BJ (cell line): ENCODE measurements at regions not wholly inside any gene's neighbourhood (a gene's known extent, or its start where the extent isn't known, plus 50 kb on each side); places are given as distances from the start of the nearest gene placed in this dataset.

Experiments used
- CTCF ChIA-PET: fragments of 350-600 bp; formaldehyde crosslinking; extraction: SDS; loops from one replicate; lab custom pipeline; 2021; ENCODE audit warnings: antibody characterized with exemption, inconsistent platforms; lab: Yijun Ruan, JAX
- POLR2A ChIA-PET: fragments of 300-600 bp; sonication (Branson Sonifier 250); formaldehyde crosslinking; extraction: SDS; loops from one replicate; lab custom pipeline; 2021; ENCODE audit warnings: antibody characterized with exemption; lab: Charles Lee
- DNase-seq: peaks from one replicate; pipeline ENCODE4 v3.0.0-alpha.2; 2011; ENCODE audit warnings: low read depth
- H3K27me3 ChIP-seq: 2 replicates; pipeline ENCODE4 v1.6.0; 2011; ENCODE audit warnings: low read length; ENCODE audit not compliant: control insufficient read depth, insufficient read depth
- H3K36me3 ChIP-seq: 2 replicates; pipeline ENCODE4 v1.5.1; 2011; ENCODE audit warnings: low read length; ENCODE audit not compliant: control insufficient read depth, insufficient read depth
- H3K4me3 ChIP-seq: 2 replicates; pipeline ENCODE4 v1.5.1; 2011; ENCODE audit warnings: low read depth, mild to moderate bottlenecking, control low read depth, low read length
- TF ChIP-seq, protein P1 (sequence below): IDR thresholded peaks from 2 replicates; pipeline ENCODE4 v1.5.1; 2011; ENCODE audit warnings: low read depth, mild to moderate bottlenecking, control low read depth, inconsistent platforms, low read length, moderate library complexity; ENCODE audit not compliant: insufficient read depth

DNA sequence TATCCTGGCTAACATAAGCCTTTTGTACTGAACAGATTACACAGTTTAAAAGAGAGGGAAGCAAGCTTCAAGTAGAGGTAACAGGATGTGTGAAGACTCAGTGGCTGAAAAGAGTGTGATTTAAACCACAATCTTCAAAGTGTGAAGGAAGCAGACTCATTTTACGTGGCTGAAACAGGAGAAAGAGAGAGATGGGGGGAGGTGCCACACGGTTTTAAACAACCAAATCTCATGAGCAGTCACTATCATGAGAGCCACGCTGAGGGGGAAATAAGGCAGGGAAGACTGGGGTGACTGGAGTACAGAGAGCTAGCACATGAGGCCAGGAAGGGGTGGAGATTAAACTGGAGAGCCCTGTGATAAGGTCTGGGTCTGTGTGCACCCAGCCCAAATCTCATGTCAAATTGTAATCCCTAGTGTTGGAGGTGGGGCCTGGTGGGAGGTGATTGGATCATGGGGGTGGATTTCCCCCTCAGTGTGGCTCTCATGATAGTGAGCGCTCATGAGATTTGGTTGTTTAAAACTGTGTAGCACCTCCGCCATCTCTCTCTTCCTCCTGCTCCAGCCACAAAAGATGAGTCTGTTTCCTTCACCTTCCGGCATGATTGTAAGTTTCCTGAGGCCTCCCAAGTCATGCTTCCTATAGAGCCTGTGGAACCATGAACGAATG lies 318.6 kb upstream of the CD180 start:
- Histone ChIP-seq H3K36me3 (no peaks in the 10 kb centered on the region), H3K4me3 (no peak overlapping the region), H3K27me3 (no peaks in the 10 kb centered on the region)
- no peak for DNase-seq
- TF ChIP-seq, protein P1, sequence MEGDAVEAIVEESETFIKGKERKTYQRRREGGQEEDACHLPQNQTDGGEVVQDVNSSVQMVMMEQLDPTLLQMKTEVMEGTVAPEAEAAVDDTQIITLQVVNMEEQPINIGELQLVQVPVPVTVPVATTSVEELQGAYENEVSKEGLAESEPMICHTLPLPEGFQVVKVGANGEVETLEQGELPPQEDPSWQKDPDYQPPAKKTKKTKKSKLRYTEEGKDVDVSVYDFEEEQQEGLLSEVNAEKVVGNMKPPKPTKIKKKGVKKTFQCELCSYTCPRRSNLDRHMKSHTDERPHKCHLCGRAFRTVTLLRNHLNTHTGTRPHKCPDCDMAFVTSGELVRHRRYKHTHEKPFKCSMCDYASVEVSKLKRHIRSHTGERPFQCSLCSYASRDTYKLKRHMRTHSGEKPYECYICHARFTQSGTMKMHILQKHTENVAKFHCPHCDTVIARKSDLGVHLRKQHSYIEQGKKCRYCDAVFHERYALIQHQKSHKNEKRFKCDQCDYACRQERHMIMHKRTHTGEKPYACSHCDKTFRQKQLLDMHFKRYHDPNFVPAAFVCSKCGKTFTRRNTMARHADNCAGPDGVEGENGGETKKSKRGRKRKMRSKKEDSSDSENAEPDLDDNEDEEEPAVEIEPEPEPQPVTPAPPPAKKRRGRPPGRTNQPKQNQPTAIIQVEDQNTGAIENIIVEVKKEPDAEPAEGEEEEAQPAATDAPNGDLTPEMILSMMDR = no peak
- ChIA-PET POLR2A (interaction anchor here (0.5 kb wide), 1 partner anchor 22 kb away, joined by 10 read pairs; no protein-coding TSS in a partner anchor), CTCF (interaction anchor here (0.8 kb wide), 1 partner anchor 269 kb away, joined by 3 read pairs; no protein-coding TSS in a partner anchor)

DNA sequence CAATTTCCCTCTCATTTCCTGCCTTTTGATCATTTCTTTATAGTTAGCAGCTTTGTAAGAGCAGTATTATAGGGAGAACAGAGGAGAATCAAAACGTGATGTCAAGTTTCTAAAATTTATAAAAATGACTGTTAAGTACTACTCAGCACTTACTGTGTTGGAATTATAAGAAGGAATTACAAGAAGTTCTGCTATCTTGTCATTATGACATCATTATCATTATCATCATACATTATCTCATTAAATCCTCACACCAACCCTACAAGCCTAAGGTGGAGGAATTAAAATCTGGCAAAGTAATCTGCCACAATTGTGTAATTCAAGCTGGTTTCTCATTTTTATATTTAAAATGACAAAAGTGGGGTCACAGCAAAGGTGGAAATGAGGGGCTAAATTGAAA lies 316.2 kb upstream of the CD180 start:
- no peak for DNase-seq
- POLR2A ChIA-PET = no interaction called here
- Histone ChIP-seq H3K36me3 (no peaks in the 10 kb centered on the region), H3K4me3 (no peak overlapping the region), H3K27me3 (no peaks in the 10 kb centered on the region)
- TF ChIP-seq, protein P1 = no peak
- CTCF ChIA-PET = no interaction called here

DNA sequence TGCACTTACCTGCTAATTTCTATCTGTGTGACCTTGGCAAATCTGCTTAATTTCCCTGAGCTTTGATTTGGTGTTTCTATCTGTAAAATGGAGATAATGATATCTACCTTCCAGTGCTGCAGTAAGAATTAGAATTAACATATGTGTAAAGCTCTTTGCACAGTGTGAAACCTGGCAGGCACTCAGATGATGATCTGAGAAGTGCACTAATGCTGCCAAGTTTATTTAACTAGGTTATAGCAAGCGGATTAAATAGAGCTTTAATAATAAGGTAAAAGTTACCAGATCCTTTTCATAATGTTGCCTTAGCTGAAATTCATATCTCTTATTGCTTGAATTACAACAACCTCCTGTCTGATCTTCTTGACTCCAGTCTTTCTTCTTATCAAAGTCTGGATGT lies 315.3 kb upstream of the CD180 start:
- POLR2A ChIA-PET = no interaction called here
- H3K36me3 ChIP-seq = no peaks in the 10 kb centered on the region
- H3K4me3 ChIP-seq = no peak overlapping the region
- TF ChIP-seq, protein P1 = no peak
- no peaks in the 10 kb centered on the region for H3K27me3 ChIP-seq
- CTCF ChIA-PET = no interaction called here
- no peak for DNase-seq

DNA sequence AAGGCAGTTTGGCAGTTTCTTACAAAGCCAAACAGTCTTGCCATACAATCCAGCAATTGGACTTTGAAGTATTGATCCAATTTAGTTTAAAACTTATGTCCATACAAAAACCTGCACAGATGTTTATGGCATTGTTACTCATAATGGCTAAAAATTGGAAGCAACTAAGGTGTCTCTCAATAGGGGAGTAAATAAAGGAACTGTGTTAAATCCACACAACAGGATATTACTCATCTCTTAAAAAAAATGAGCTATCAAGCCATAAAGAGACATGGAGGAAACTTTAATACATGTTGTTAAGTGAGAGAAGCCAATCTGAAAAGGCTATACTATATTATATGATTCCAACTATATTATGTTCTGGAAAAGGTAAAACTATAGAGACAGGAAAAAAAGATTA lies 313.6 kb upstream of the CD180 start:
- Histone ChIP-seq H3K36me3 (no peaks in the 10 kb centered on the region), H3K27me3 (no peaks in the 10 kb centered on the region), H3K4me3 (no peak overlapping the region)
- no peak for DNase-seq
- TF ChIP-seq, protein P1 = no peak
- ChIA-PET POLR2A (no interaction called here), CTCF (no interaction called here)

DNA sequence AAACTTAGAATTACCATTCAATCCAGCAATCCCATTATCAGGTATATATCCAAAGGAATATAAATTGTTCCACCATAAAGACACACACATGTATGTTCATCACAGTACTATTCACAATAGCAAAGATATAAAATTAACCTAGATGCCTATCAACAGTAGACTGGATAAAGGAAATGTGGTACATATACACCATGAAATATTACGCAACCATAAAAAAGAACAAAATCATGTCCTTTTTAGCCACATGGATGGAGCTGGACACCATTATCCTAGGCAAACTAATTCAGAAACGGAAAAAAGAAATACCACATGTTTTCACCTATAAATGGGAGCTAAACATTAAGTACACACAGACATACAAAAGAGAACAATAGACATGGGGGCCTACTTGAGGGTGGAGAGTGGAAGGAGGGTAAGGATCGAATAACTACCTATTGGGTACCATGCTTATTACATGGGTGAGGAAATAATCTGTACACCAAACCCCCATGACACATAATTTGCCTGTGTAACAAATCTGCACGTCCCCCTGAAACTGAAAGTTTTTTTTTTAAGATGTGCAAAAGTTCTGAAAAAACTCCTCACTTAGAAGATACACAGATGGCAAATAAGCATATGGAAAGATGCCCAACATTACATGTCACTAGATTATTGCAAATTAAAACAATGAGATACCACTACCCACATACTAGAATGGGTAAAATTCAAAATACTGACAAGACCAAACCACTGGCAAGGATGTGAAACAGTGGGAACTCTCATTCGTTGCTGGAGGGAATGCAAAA lies 313.0 kb upstream of the CD180 start:
- TF ChIP-seq, protein P1 = no peak
- no peak for DNase-seq
- Histone ChIP-seq H3K27me3 (no peaks in the 10 kb centered on the region), H3K4me3 (no peak overlapping the region), H3K36me3 (no peaks in the 10 kb centered on the region)
- ChIA-PET CTCF (no interaction called here), POLR2A (no interaction called here)
